ENCODE measurements at regions not wholly inside any gene's neighbourhood (a gene's known extent, or its start where the extent isn't known, plus 50 kb on each side); places are given as distances from the start of the nearest gene placed in this dataset.

DNA sequence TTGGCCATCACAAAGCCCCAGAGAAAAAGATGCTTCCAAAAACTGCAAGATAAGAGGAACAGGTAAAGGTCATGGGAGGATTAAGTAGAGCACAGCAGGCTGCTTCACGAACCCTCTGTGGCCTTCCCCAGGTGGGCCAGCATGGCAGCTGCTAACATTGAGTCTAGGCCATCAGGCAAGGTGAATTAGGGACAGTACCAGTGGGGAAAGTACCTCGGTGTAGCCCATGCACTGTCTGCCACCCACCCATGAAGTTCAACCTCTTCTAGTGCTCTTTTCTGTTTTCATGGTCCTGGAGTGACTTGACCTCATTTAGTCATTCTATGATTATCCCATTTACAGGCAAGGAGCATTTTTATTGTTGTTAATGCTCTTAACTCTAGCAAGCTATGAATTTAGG is 108.6 kb upstream of the DUSP22 start:
- DNase-seq, result no peak
- 0% methylated on average over 2 of the region's 2 CpGs for WGBS (ENCODE audit: low lambda C conversion rate)
- Histone ChIP-seq H3K79me2 (ENCODE audit: insufficient read depth) (no peaks in the 10 kb centered on the region), H3K27me3 (ENCODE audit: insufficient read depth) (peaks cover 66% of the 10 kb centered on the region; the same call in 1 of the 2 replicates), H3K4me3 (ENCODE audit: low read depth in 2 of 2, low read length in 1 of 2) (no peak overlapping the region), H3K4me2 (no peak overlapping the region), H3K9ac (no peak overlapping the region), H2AFZ (ENCODE audit: low read depth) (no peak overlapping the region), H3K9me3 (no peaks in the 10 kb centered on the region), H4K20me1 (ENCODE audit: insufficient read depth) (no peaks in the 10 kb centered on the region), H3F3A (replicated peaks; ENCODE audit: insufficient read depth) (no peaks in the 10 kb centered on the region), H3K27ac (ENCODE audit: low read depth in 2 of 2, low read length in 1 of 2) (no peak overlapping the region), H3K9me2 (no peaks in the 10 kb centered on the region), H3K4me1 (ENCODE audit: control insufficient read depth in 1 of 2, insufficient read depth in 2 of 2, low read depth in 1 of 2, low read length in 1 of 2) (no peaks in the 10 kb centered on the region), H3K36me3 (replicated peaks in 1 of 2; ENCODE audit: control insufficient read depth in 1 of 2, insufficient read depth in 2 of 2, low read length in 1 of 2) (no peaks in the 10 kb centered on the region)
- CTCF ChIA-PET, result interaction anchor here (1.2 kb wide), 1 partner anchor 410 kb away, joined by 7 read pairs; no protein-coding TSS in a partner anchor
- POLR2A ChIA-PET, result no interaction called here
- TF ChIP-seq TAF1 (IDR thresholded peaks at IDR 0.05; ENCODE audit: borderline replicate concordance, low read depth, low read length), result no peak
- TF ChIP-seq, protein P1, sequence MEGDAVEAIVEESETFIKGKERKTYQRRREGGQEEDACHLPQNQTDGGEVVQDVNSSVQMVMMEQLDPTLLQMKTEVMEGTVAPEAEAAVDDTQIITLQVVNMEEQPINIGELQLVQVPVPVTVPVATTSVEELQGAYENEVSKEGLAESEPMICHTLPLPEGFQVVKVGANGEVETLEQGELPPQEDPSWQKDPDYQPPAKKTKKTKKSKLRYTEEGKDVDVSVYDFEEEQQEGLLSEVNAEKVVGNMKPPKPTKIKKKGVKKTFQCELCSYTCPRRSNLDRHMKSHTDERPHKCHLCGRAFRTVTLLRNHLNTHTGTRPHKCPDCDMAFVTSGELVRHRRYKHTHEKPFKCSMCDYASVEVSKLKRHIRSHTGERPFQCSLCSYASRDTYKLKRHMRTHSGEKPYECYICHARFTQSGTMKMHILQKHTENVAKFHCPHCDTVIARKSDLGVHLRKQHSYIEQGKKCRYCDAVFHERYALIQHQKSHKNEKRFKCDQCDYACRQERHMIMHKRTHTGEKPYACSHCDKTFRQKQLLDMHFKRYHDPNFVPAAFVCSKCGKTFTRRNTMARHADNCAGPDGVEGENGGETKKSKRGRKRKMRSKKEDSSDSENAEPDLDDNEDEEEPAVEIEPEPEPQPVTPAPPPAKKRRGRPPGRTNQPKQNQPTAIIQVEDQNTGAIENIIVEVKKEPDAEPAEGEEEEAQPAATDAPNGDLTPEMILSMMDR (IDR thresholded peaks at IDR 0.05), result no peak
- TF ChIP-seq GABPA (IDR thresholded peaks at IDR 0.05; ENCODE audit: low read depth), result no peak
- no peak for TF ChIP-seq NRF1 (IDR thresholded peaks at IDR 0.05; ENCODE audit: low read depth, low read length)
- TF ChIP-seq FOSL2 (IDR thresholded peaks at IDR 0.05; ENCODE audit: borderline replicate concordance, low read depth), result no peak
- no peak for TF ChIP-seq EZH2phosphoT487 (IDR thresholded peaks at IDR 0.05; ENCODE audit: borderline replicate concordance, low read depth)
- no peak for TF ChIP-seq CHD2 (IDR thresholded peaks at IDR 0.05; ENCODE audit: low read length, partially characterized antibody)
- no peak for TF ChIP-seq MEF2A (IDR thresholded peaks at IDR 0.05; ENCODE audit: borderline replicate concordance, low read depth)
- no peak for TF ChIP-seq TCF12 (IDR thresholded peaks at IDR 0.05)
- TF ChIP-seq EP300 (IDR thresholded peaks at IDR 0.05; ENCODE audit: borderline replicate concordance in 1 of 2, low read depth in 1 of 2, low read length in 1 of 2), result no peak
- no peak for TF ChIP-seq RCOR1 (IDR thresholded peaks at IDR 0.05; ENCODE audit: low read length)
- no peak for TF ChIP-seq FOXJ3 (CRISPR knock-in tag; IDR thresholded peaks at IDR 0.05)
- TF ChIP-seq, protein P2, sequence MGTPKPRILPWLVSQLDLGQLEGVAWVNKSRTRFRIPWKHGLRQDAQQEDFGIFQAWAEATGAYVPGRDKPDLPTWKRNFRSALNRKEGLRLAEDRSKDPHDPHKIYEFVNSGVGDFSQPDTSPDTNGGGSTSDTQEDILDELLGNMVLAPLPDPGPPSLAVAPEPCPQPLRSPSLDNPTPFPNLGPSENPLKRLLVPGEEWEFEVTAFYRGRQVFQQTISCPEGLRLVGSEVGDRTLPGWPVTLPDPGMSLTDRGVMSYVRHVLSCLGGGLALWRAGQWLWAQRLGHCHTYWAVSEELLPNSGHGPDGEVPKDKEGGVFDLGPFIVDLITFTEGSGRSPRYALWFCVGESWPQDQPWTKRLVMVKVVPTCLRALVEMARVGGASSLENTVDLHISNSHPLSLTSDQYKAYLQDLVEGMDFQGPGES (IDR thresholded peaks at IDR 0.05; ENCODE audit: low read depth, low read length), result no peak
- TF ChIP-seq RXRA (IDR thresholded peaks at IDR 0.05; ENCODE audit: borderline replicate concordance, low read depth), result no peak
- TF ChIP-seq, protein P3, sequence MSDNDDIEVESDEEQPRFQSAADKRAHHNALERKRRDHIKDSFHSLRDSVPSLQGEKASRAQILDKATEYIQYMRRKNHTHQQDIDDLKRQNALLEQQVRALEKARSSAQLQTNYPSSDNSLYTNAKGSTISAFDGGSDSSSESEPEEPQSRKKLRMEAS (IDR thresholded peaks at IDR 0.05; ENCODE audit: low read depth), result no peak
- TF ChIP-seq RFX5 (IDR thresholded peaks at IDR 0.05; ENCODE audit: low read length), result no peak
- TF ChIP-seq NFIC (IDR thresholded peaks at IDR 0.05; ENCODE audit: borderline replicate concordance), result no peak
- TF ChIP-seq, protein P4, sequence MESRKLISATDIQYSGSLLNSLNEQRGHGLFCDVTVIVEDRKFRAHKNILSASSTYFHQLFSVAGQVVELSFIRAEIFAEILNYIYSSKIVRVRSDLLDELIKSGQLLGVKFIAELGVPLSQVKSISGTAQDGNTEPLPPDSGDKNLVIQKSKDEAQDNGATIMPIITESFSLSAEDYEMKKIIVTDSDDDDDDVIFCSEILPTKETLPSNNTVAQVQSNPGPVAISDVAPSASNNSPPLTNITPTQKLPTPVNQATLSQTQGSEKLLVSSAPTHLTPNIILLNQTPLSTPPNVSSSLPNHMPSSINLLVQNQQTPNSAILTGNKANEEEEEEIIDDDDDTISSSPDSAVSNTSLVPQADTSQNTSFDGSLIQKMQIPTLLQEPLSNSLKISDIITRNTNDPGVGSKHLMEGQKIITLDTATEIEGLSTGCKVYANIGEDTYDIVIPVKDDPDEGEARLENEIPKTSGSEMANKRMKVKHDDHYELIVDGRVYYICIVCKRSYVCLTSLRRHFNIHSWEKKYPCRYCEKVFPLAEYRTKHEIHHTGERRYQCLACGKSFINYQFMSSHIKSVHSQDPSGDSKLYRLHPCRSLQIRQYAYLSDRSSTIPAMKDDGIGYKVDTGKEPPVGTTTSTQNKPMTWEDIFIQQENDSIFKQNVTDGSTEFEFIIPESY (IDR thresholded peaks at IDR 0.05; ENCODE audit: borderline replicate concordance, low read depth), result no peak
- no peak for TF ChIP-seq SMC3 (IDR thresholded peaks at IDR 0.05; ENCODE audit: low read depth, low read length)
- TF ChIP-seq GATA2 (CRISPR knock-in tag; IDR thresholded peaks at IDR 0.05), result no peak

All from SK-N-SH (cell line).